DND-41 (cell line): ENCODE measurements at regions not wholly inside any gene's neighbourhood (a gene's known extent, or its start where the extent isn't known, plus 50 kb on each side); places are given as distances from the start of the nearest gene placed in this dataset.

Source experiments
- ATAC-seq: fragments of 200-7000 bp; cut with Tn5 transposase; 3 replicates; pipeline ENCODE4 v1.9.1; 2021; ENCODE audit warnings: low read depth; ENCODE audit not compliant: insufficient read depth
- DNase-seq: peaks from one replicate; pipeline ENCODE4 v3.0.0-alpha.2; 2020
- H2AFZ ChIP-seq: 2 replicates; pipeline ENCODE4 v1.6.0; 2012; ENCODE audit warnings: low read depth, low read length
- H3K27ac ChIP-seq: 2 replicates; pipeline ENCODE4 v1.5.1; 2012; ENCODE audit warnings: low read length, inconsistent platforms
- H3K27me3 ChIP-seq: fragments of 200-600 bp; sonication (generic); 2 replicates; pipeline ENCODE4 v1.6.0; 2012; ENCODE audit warnings: low read length, mild to moderate bottlenecking, inconsistent platforms; ENCODE audit not compliant: insufficient read depth, poor library complexity
- H3K36me3 ChIP-seq: 2 replicates; pipeline ENCODE4 v1.5.1; 2012; ENCODE audit warnings: low read length, inconsistent platforms; ENCODE audit not compliant: insufficient read depth
- H3K4me1 ChIP-seq: 2 replicates; pipeline ENCODE4 v1.5.1; 2012; ENCODE audit warnings: mild to moderate bottlenecking, low read length; ENCODE audit not compliant: insufficient read depth
- H3K4me2 ChIP-seq: 2 replicates; pipeline ENCODE4 v1.6.0; 2012; ENCODE audit warnings: mild to moderate bottlenecking, moderate library complexity, low read length, inconsistent platforms; ENCODE audit not compliant: insufficient read depth
- H3K4me3 ChIP-seq, 2 experiments: fragments of 200-600 bp in 1 of 2; shearing (Covaris generic) in 1 of 2; 2 replicates each; pipeline ENCODE4 v1.5.1; 2012 to 2016; ENCODE audit warnings: inconsistent platforms in 2 of 2, low read length in 2 of 2, mild to moderate bottlenecking in 2 of 2, low read depth in 1 of 2, moderate library complexity in 1 of 2
- H3K79me2 ChIP-seq: 2 replicates; pipeline ENCODE4 v1.6.0; 2012; ENCODE audit warnings: low read length, inconsistent platforms; ENCODE audit not compliant: insufficient read depth
- H3K9ac ChIP-seq: 2 replicates; pipeline ENCODE4 v1.6.0; 2012; ENCODE audit warnings: low read depth, mild to moderate bottlenecking, inconsistent platforms, low read length, moderate library complexity
- H3K9me3 ChIP-seq: 2 replicates; pipeline ENCODE4 v1.5.1; 2012; ENCODE audit warnings: low read length, moderate library complexity, mild to moderate bottlenecking, inconsistent platforms; ENCODE audit not compliant: insufficient read depth, severe bottlenecking
- H4K20me1 ChIP-seq: 2 replicates; pipeline ENCODE4 v1.6.0; 2012; ENCODE audit warnings: low read length; ENCODE audit not compliant: insufficient read depth
- CTCF ChIP-seq: IDR thresholded peaks from 2 replicates; pipeline ENCODE4 v1.5.1; 2012; ENCODE audit warnings: borderline replicate concordance, low read length, moderate library complexity, mild to moderate bottlenecking; ENCODE audit not compliant: poor library complexity, severe bottlenecking; ENCODE audit errors: extremely low read depth
- EZH2 ChIP-seq: IDR thresholded peaks from 3 replicates; pipeline ENCODE4 v1.6.1; 2012; ENCODE audit warnings: borderline replicate concordance, low read depth, mild to moderate bottlenecking, moderate library complexity, low read length, inconsistent platforms; ENCODE audit not compliant: severe bottlenecking

- ATAC-seq (no peak), DNase-seq (no peak)
- no peak for TF ChIP-seq EZH2
- no peak for TF ChIP-seq CTCF
- H3K9me3 ChIP-seq: no peaks in the 10 kb centered on the region
- no peak overlapping the region for H3K27ac ChIP-seq
- no peak overlapping the region for H3K9ac ChIP-seq
- no peaks in the 10 kb centered on the region for H3K4me1 ChIP-seq
- H3K4me2 ChIP-seq: no peak overlapping the region
- no peaks in the 10 kb centered on the region for H3K79me2 ChIP-seq
- no peaks in the 10 kb centered on the region for H3K27me3 ChIP-seq
- no peak overlapping the region for H3K4me3 ChIP-seq
- H3K36me3 ChIP-seq: no peaks in the 10 kb centered on the region
- no peaks in the 10 kb centered on the region for H4K20me1 ChIP-seq
- H2AFZ ChIP-seq: no peak overlapping the region
These were observed 72.3 kb upstream of the STXBP6 start for GRCh38 chr14:25122211-25122610.

GRCh38 chr14:25121337-25122129 is 71.6 kb upstream of the STXBP6 start:
- Histone ChIP-seq H3K9me3 (no peaks in the 10 kb centered on the region), H3K9ac (no peak overlapping the region), H2AFZ (no peak overlapping the region), H3K27me3 (no peaks in the 10 kb centered on the region), H3K79me2 (no peaks in the 10 kb centered on the region), H4K20me1 (no peaks in the 10 kb centered on the region), H3K4me1 (no peaks in the 10 kb centered on the region), H3K27ac (no peak overlapping the region), H3K4me2 (no peak overlapping the region), H3K4me3 (no peak overlapping the region), H3K36me3 (no peaks in the 10 kb centered on the region)
- no peak for TF ChIP-seq EZH2
- no peak for TF ChIP-seq CTCF
- no peak for DNase-seq
- no peak for ATAC-seq

- no peaks in the 10 kb centered on the region for H4K20me1 ChIP-seq
- H3K9me3 ChIP-seq: no peaks in the 10 kb centered on the region
- no peak overlapping the region for H3K4me3 ChIP-seq
- no peaks in the 10 kb centered on the region for H3K36me3 ChIP-seq
- DNase-seq (no peak), ATAC-seq (no peak)
- H3K4me1 ChIP-seq: no peaks in the 10 kb centered on the region
- H3K79me2 ChIP-seq: no peaks in the 10 kb centered on the region
- H3K27ac ChIP-seq: no peak overlapping the region
- no peak overlapping the region for H3K9ac ChIP-seq
- H2AFZ ChIP-seq: no peak overlapping the region
- TF ChIP-seq EZH2: no peak
- TF ChIP-seq CTCF: no peak
- no peaks in the 10 kb centered on the region for H3K27me3 ChIP-seq
- no peak overlapping the region for H3K4me2 ChIP-seq
These were observed 70.3 kb upstream of the STXBP6 start for GRCh38 chr14:25120261-25120660.
